ENCODE measurements at regions not wholly inside any gene's neighbourhood (a gene's known extent, or its start where the extent isn't known, plus 50 kb on each side); places are given as distances from the start of the nearest gene placed in this dataset.

- TF ChIP-seq CTCF (conservative IDR thresholded peaks at IDR 0.05; ENCODE audit: low read length) (no peak), EZH2phosphoT487 (IDR thresholded peaks at IDR 0.05; ENCODE audit: borderline replicate concordance, low read depth, low read length) (no peak)
Measured at GRCh38 chr14:83559721-83560120, 1970.2 kb upstream of the FLRT2 start.

Measured in OCI-LY7 (cell line).